ENCODE measurements at regions not wholly inside any gene's neighbourhood (a gene's known extent, or its start where the extent isn't known, plus 50 kb on each side); places are given as distances from the start of the nearest gene placed in this dataset.

GRCh38 chr1:9182784-9183257 is 51.8 kb upstream of the H6PD start:
- DNase-seq: no peak
- H3K9me3 Mint-ChIP-seq (ENCODE audit: unreplicated experiment): peaks cover 1% of the 10 kb centered on the region
- no peak for TF ChIP-seq CTCF (IDR thresholded peaks at IDR 0.05; ENCODE audit: partially characterized antibody, unreplicated experiment)
- peak overlapping the region; percentile 78 for H3K4me3 Mint-ChIP-seq (ENCODE audit: unreplicated experiment)
- peaks cover 8% of the 10 kb centered on the region for H3K27me3 Mint-ChIP-seq (ENCODE audit: unreplicated experiment)
- no peak overlapping the region for H3K27ac Mint-ChIP-seq (ENCODE audit: unreplicated experiment)
- H3K36me3 Mint-ChIP-seq (ENCODE audit: unreplicated experiment): no peaks in the 10 kb centered on the region
- H3K4me1 Mint-ChIP-seq (ENCODE audit: low read depth, unreplicated experiment): no peaks in the 10 kb centered on the region

- peaks cover 1% of the 10 kb centered on the region for H3K9me3 Mint-ChIP-seq (ENCODE audit: unreplicated experiment)
- H3K27ac Mint-ChIP-seq (ENCODE audit: unreplicated experiment): no peak overlapping the region
- peaks cover under 1% of the 10 kb centered on the region for H3K4me1 Mint-ChIP-seq (ENCODE audit: low read depth, unreplicated experiment)
- DNase-seq: no peak
- TF ChIP-seq CTCF (IDR thresholded peaks at IDR 0.05; ENCODE audit: partially characterized antibody, unreplicated experiment): no peak
- peak overlapping the region; percentile 72 for H3K4me3 Mint-ChIP-seq (ENCODE audit: unreplicated experiment)
- H3K36me3 Mint-ChIP-seq (ENCODE audit: unreplicated experiment): no peaks in the 10 kb centered on the region
- H3K27me3 Mint-ChIP-seq (ENCODE audit: unreplicated experiment): peaks cover 8% of the 10 kb centered on the region
Observed at GRCh38 chr1:9183441-9183840, 51.1 kb upstream of the H6PD start.

- no peak for DNase-seq
- no peak for TF ChIP-seq CTCF (IDR thresholded peaks at IDR 0.05; ENCODE audit: partially characterized antibody, unreplicated experiment)
- peak overlapping the region; percentile 72 for H3K4me3 Mint-ChIP-seq (ENCODE audit: unreplicated experiment)
- peaks cover 5% of the 10 kb centered on the region for H3K4me1 Mint-ChIP-seq (ENCODE audit: low read depth, unreplicated experiment)
- peaks cover 8% of the 10 kb centered on the region for H3K27me3 Mint-ChIP-seq (ENCODE audit: unreplicated experiment)
- peaks cover 1% of the 10 kb centered on the region for H3K9me3 Mint-ChIP-seq (ENCODE audit: unreplicated experiment)
- no peaks in the 10 kb centered on the region for H3K36me3 Mint-ChIP-seq (ENCODE audit: unreplicated experiment)
- no peak overlapping the region for H3K27ac Mint-ChIP-seq (ENCODE audit: unreplicated experiment)
Observed at GRCh38 chr1:9183898-9184297, 50.7 kb upstream of the H6PD start.

- no peak overlapping the region for H3K4me3 Mint-ChIP-seq (ENCODE audit: unreplicated experiment)
- peaks cover 1% of the 10 kb centered on the region for H3K9me3 Mint-ChIP-seq (ENCODE audit: unreplicated experiment)
- peaks cover 5% of the 10 kb centered on the region for H3K4me1 Mint-ChIP-seq (ENCODE audit: low read depth, unreplicated experiment)
- no peaks in the 10 kb centered on the region for H3K36me3 Mint-ChIP-seq (ENCODE audit: unreplicated experiment)
- no peak for TF ChIP-seq CTCF (IDR thresholded peaks at IDR 0.05; ENCODE audit: partially characterized antibody, unreplicated experiment)
- H3K27ac Mint-ChIP-seq (ENCODE audit: unreplicated experiment): no peak overlapping the region
- no peak for DNase-seq
- peaks cover 8% of the 10 kb centered on the region for H3K27me3 Mint-ChIP-seq (ENCODE audit: unreplicated experiment)
Observed at GRCh38 chr1:9184749-9185148, 49.8 kb upstream of the H6PD start.
